Posterior cingulate gyrus (tissue), 11 donors: ENCODE measurements at regions not wholly inside any gene's neighbourhood (a gene's known extent, or its start where the extent isn't known, plus 50 kb on each side); places are given as distances from the start of the nearest gene placed in this dataset.
"Not testable (repeated sequence)": the region's sequence is repeated elsewhere in the genome, so short reads cannot be mapped to it uniquely, and the experiment has no call there.

Experiments
- DNase-seq, 10 donors: peaks; one replicate each; pipeline versions ENCODE4 v3.0.0 to v3.0.0-alpha.2; 2020 to 2021; ENCODE audit warnings: mixed read lengths in 3 of 10
- intact Hi-C: fragments of 100-400 bp; cut with DNase I; formaldehyde crosslinking; loops from one replicate; pipeline ENCODE4 v1.15.1; 2023

GRCh38 chr1:38680801-38681510 lies 178.6 kb downstream of the RRAGC start:
- no peak for DNase-seq

GRCh38 chr1:38677756-38678155 lies 181.8 kb downstream of the RRAGC start:
- intact Hi-C loops = no loop called here
- no peak for DNase-seq

More at GRCh38 chr1:38680801-38681510, 178.6 kb downstream of the RRAGC start:
- intact Hi-C loops = no loop called here

GRCh38 chr1:38677311-38677710 lies 182.3 kb downstream of the RRAGC start:
- intact Hi-C loops = no loop called here
- no peak for DNase-seq

GRCh38 chr1:38672692-38673091 lies 186.9 kb downstream of the RRAGC start:
- no peak for DNase-seq
- intact Hi-C loops = no loop called here

- DNase-seq = no peak
- intact Hi-C loops = no loop called here
Measured at GRCh38 chr1:38671221-38671620, 188.4 kb downstream of the RRAGC start.

GRCh38 chr1:38670544-38671122 lies 188.9 kb downstream of the RRAGC start:
- intact Hi-C loops = no loop called here

GRCh38 chr1:38667626-38668025 lies 191.9 kb downstream of the RRAGC start:
- intact Hi-C loops = no loop called here
- DNase-seq = no peak

More at GRCh38 chr1:38670544-38671122, 188.9 kb downstream of the RRAGC start:
- no peak for DNase-seq

GRCh38 chr1:38662126-38662525 lies 197.4 kb downstream of the RRAGC start:
- intact Hi-C loops = no loop called here
- no peak for DNase-seq

- intact Hi-C loops = no loop called here
- no peak for DNase-seq
Measured at GRCh38 chr1:38658883-38659282, 200.7 kb downstream of the RRAGC start.

- intact Hi-C loops = no loop called here
- no peak for DNase-seq
Measured at GRCh38 chr1:38657873-38658272, 201.7 kb downstream of the RRAGC start.

- DNase-seq = no peak
- intact Hi-C loops = no loop called here
Measured at GRCh38 chr1:38657207-38657840, 202.2 kb downstream of the RRAGC start.

- no peak for DNase-seq
- intact Hi-C loops = no loop called here
Measured at GRCh38 chr1:38656726-38657125, 202.8 kb downstream of the RRAGC start.

- intact Hi-C loops = no loop called here
- DNase-seq = no peak
Measured at GRCh38 chr1:38652217-38652616, 207.4 kb downstream of the RRAGC start.

GRCh38 chr1:38651669-38652068 lies 207.9 kb downstream of the RRAGC start:
- DNase-seq = no peak
- intact Hi-C loops = no loop called here

- no peak for DNase-seq
- intact Hi-C loops = no loop called here
Measured at GRCh38 chr1:38648417-38648816, 211.2 kb downstream of the RRAGC start.

- intact Hi-C loops, DNase-seq: not testable (repeated sequence)
Measured at GRCh38 chr1:38647341-38647740, 212.2 kb downstream of the RRAGC start.

- intact Hi-C loops = no loop called here
- DNase-seq = no peak
Measured at GRCh38 chr1:38644092-38644491, 215.5 kb downstream of the RRAGC start.

GRCh38 chr1:38641661-38642060 lies 217.9 kb downstream of the RRAGC start:
- DNase-seq = no peak
- intact Hi-C loops = no loop called here

- no peak for DNase-seq
- intact Hi-C loops = no loop called here
Measured at GRCh38 chr1:38640371-38640770, 219.2 kb downstream of the RRAGC start.

- DNase-seq = no peak
- intact Hi-C loops = no loop called here
Measured at GRCh38 chr1:38628241-38628640, 231.3 kb downstream of the RRAGC start.

GRCh38 chr1:38625939-38626338 lies 233.6 kb downstream of the RRAGC start:
- intact Hi-C loops = no loop called here
- DNase-seq = no peak
